Heart right ventricle (tissue), 16 donors: ENCODE measurements at regions not wholly inside any gene's neighbourhood (a gene's known extent, or its start where the extent isn't known, plus 50 kb on each side); places are given as distances from the start of the nearest gene placed in this dataset.

Experiments used
- ATAC-seq, 8 donors: fragments of 200-7000 bp; cut with Tn5 transposase; one replicate each; pipeline ENCODE4 v1.9.1; 2020; ENCODE audit warnings: mild to moderate bottlenecking in 8 of 8, moderate library complexity in 8 of 8, moderate number of reproducible peaks in 1 of 8
- DNase-seq, 2 donors: peaks; one replicate each; pipeline ENCODE4 v3.0.0-alpha.2; 2020
- H3K27ac ChIP-seq, 10 donors: fragments of 200-600 bp; sonication (generic) in 2 of 10; one replicate each; pipeline versions ENCODE4 v1.5.0 to v1.8.0; 2020 to 2022; ENCODE audit warnings: mild to moderate bottlenecking in 3 of 10
- H3K27me3 ChIP-seq, 7 donors: fragments of 200-600 bp; one replicate each; pipeline ENCODE4 v1.8.0; 2021 to 2022; ENCODE audit warnings: mild to moderate bottlenecking in 2 of 7
- H3K36me3 ChIP-seq, 9 donors: fragments of 200-600 bp; sonication (generic) in 1 of 9; one replicate each; pipeline versions ENCODE4 v1.5.0 to v1.8.0; 2020 to 2022; ENCODE audit warnings: mild to moderate bottlenecking in 2 of 9
- H3K4me1 ChIP-seq, 9 donors: fragments of 200-600 bp; sonication (generic) in 1 of 9; one replicate each; pipeline versions ENCODE4 v1.5.0 to v1.8.0; 2020 to 2022; ENCODE audit warnings: mild to moderate bottlenecking in 4 of 9
- H3K4me3 ChIP-seq, 10 donors: fragments of 200-600 bp; sonication (generic) in 2 of 10; one replicate each; pipeline versions ENCODE4 v1.5.0 to v1.8.0; 2020 to 2022; ENCODE audit warnings: mild to moderate bottlenecking in 7 of 10, moderate library complexity in 2 of 10
- H3K9me3 ChIP-seq, 11 donors: fragments of 200-600 bp in 10 of 11; sonication (generic) in 2 of 11; one replicate each; pipeline versions ENCODE4 v1.5.0 to v1.8.0; 2013 to 2022; ENCODE audit warnings: mild to moderate bottlenecking in 2 of 11, control low read depth in 1 of 11, moderate library complexity in 1 of 11
- WGBS, 2 donors: extraction: QIAGEN DNeasy Blood & Tissue Kit; methylation state at CpG; one replicate each; pipeline ENCODE4 v1.1.7; 2013; ENCODE audit warnings: inconsistent platforms in 1 of 2; 5-methylcytosine and 5-hydroxymethylcytosine counted together
- intact Hi-C, 10 donors: fragments of 100-400 bp; cut with DNase I; formaldehyde crosslinking; loops; one replicate each; pipeline versions ENCODE4 v1.11.1 to v1.14.2; 2022
- TF ChIP-seq, protein P1 (sequence below), 9 donors: fragments of 200-600 bp; sonication (generic) in 2 of 9; IDR thresholded peaks; one replicate each; pipeline versions ENCODE4 v1.5.0 to v1.8.0; 2021 to 2022; ENCODE audit warnings: antibody characterized with exemption in 9 of 9, mild to moderate bottlenecking in 5 of 9, moderate library complexity in 1 of 9
- donor health status: Arrhythmogenic right ventricular cardiomyopathy.
- donor health status: ischemic (EF 13 %, LVEDD 7.1; RV severe dilation, severe dysfunction).
- donor health status: healthy with polysubstance abuse.
- donor health status: DM: no; HTN: yes; CAD: no.
- donor health status: DM: no; HTN: no; CAD: no.
- donor health status: ischemic (EF 25% LVEDD 6.9; RV normal size, moderate dysfunction).
- donor health status: ischemic (EF 25% LVEDD 5.7; RV mildly dilated, moderate dysfunction).
- donor health status: healthy.
- donor health status: DM: yes; HTN: yes; CAD: no.
- donor health status: Ischemic cardiomyopathy.
- donor health status: ischemic (EF 35%, LVEDD 5.7; RV mildly dilated, moderate dysfunction).
- donor health status: nonischemic (EF 11% LVEDD 7.7; RV severe dilation, severe dysfunction).
- donor health status: DM: yes; HTN: yes; CAD: no.
- donor health status: PGD.
- donor health status: ischemic (EF 29% LVEDD 5.4; RV normal size, mild dysfunction).
- donor health status: nonischemic (EF 23%, LVEDD 6.1; RV moderate dilation, normal function).

DNA sequence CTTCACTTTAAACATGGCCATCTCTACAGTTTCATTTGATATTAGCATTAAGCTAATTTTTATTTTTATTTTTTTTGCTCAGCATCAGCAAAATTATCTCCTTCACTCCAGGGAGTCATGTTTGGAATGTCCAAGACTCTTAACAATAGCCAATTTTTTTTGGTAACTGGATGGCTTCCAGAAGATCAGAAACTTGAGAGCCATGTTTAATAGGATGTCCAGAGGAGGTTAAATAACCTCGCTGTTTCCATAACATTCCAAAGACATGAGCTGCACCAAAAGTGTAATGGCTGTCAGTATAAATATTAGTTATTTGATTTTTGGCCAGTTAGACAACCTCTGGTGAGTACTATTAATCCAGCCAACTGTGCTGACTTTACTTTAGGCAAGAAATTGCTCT, 80.7 kb downstream of the DNTTIP2 start:
- H3K4me3 ChIP-seq: no peak overlapping the region
- intact Hi-C loops: no loop called here

DNA sequence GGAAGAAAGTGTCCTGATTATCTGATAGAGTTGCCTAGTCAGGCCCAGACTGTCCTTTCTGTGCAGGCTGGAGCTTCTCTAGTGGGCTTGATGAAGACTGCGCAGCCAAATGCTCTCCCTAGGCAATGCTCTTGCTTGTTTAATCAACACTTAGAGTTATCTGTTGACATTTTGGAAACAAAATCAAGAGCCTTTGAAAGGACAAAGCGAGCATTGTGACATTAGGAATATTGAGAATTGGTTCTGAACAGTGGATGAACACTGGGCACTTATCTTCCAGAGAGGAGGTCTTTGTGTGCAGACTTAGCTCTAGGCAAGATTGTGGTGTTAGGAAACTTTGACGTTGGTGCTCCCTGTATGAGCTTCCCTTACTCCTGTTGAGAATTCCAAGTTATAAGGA, 94.5 kb downstream of the DNTTIP2 start:
- Histone ChIP-seq H3K27me3 (no peaks in the 10 kb centered on the region), H3K4me3 (no peak overlapping the region), H3K9me3 (peaks cover 0 to 18% (median 13%) of the 10 kb centered on the region in 11 donors), H3K27ac (no peak overlapping the region), H3K36me3 (no peaks in the 10 kb centered on the region), H3K4me1 (no peaks in the 10 kb centered on the region)
- WGBS, 2 donors: 92 to 96% methylated on average over 3 of the region's 3 CpGs
- intact Hi-C loops: no loop called here
- TF ChIP-seq, protein P1, sequence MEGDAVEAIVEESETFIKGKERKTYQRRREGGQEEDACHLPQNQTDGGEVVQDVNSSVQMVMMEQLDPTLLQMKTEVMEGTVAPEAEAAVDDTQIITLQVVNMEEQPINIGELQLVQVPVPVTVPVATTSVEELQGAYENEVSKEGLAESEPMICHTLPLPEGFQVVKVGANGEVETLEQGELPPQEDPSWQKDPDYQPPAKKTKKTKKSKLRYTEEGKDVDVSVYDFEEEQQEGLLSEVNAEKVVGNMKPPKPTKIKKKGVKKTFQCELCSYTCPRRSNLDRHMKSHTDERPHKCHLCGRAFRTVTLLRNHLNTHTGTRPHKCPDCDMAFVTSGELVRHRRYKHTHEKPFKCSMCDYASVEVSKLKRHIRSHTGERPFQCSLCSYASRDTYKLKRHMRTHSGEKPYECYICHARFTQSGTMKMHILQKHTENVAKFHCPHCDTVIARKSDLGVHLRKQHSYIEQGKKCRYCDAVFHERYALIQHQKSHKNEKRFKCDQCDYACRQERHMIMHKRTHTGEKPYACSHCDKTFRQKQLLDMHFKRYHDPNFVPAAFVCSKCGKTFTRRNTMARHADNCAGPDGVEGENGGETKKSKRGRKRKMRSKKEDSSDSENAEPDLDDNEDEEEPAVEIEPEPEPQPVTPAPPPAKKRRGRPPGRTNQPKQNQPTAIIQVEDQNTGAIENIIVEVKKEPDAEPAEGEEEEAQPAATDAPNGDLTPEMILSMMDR (IDR thresholded peaks at IDR 0.05): no peak
- no peak for ATAC-seq
- DNase-seq: no peak

More for the DNA sequence above, 80.7 kb downstream of the DNTTIP2 start:
- Histone ChIP-seq H3K9me3 (no peaks in the 10 kb centered on the region), H3K27me3 (no peaks in the 10 kb centered on the region), H3K27ac (peak overlapping the region in 2 of 10 donors; percentile 1 to 4), H3K4me1 (peaks cover 0 to 14% (median 9%) of the 10 kb centered on the region in 9 donors), H3K36me3 (no peaks in the 10 kb centered on the region)
- ATAC-seq (peak in 6 of 8 donors; percentile 27 to 52 (median 38)), DNase-seq (no peak)
- TF ChIP-seq, protein P1 (IDR thresholded peaks at IDR 0.05): no peak
- WGBS, 2 donors: 41 to 56% methylated on average over 1 of the region's 1 CpG

DNA sequence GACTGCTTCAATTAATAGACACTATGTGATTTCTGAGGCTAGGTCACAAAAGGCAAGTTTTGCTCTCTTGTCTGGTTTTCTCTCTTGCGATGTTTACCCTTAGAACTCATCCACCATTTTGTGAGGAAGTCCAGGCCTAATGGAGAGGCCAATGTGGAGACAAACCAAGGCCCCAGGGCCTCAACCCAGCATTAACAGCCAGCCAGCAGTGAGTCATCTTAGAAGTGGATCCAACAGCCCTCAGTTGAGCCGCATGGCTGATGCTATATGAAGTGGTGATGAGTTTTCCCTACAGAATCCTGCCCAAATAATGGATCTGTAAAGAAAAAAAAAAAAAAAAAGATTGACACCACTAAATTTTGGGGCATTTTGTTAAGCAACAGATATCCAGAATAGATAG, 95.1 kb downstream of the DNTTIP2 start:
- Histone ChIP-seq H3K4me1 (no peaks in the 10 kb centered on the region), H3K4me3 (no peak overlapping the region), H3K36me3 (no peaks in the 10 kb centered on the region), H3K9me3 (peaks cover 0 to 12% (median 7%) of the 10 kb centered on the region in 11 donors), H3K27ac (no peak overlapping the region), H3K27me3 (peaks cover 0 to 3% (median 0%) of the 10 kb centered on the region in 7 donors)
- WGBS, 2 donors: 97 to 98% methylated on average over 2 of the region's 2 CpGs
- TF ChIP-seq, protein P1 (IDR thresholded peaks at IDR 0.05): no peak
- ATAC-seq (no peak), DNase-seq (no peak)
- intact Hi-C loops: no loop called here

- TF ChIP-seq, protein P1 (IDR thresholded peaks at IDR 0.05): no peak
- DNase-seq: no peak
- peak in 6 of 8 donors; percentile 42 to 87 (median 72) for ATAC-seq
- H3K4me3 ChIP-seq: no peak overlapping the region
- no peaks in the 10 kb centered on the region for H3K4me1 ChIP-seq
- WGBS, 2 donors: 61 to 77% methylated on average over 4 of the region's 4 CpGs
- intact Hi-C loops: no loop called here
- H3K36me3 ChIP-seq: no peaks in the 10 kb centered on the region
- peak overlapping the region in 3 of 10 donors; percentile 18 to 60 (median 54) for H3K27ac ChIP-seq
- peaks cover 0 to 3% (median 0%) of the 10 kb centered on the region in 7 donors for H3K27me3 ChIP-seq
- no peaks in the 10 kb centered on the region for H3K9me3 ChIP-seq
Observed at GRCh38 chr1:93779540-93780165, 98.0 kb upstream of the BCAR3 start.
